ENCODE measurements at regions not wholly inside any gene's neighbourhood (a gene's known extent, or its start where the extent isn't known, plus 50 kb on each side); places are given as distances from the start of the nearest gene placed in this dataset.
"Not testable (repeated sequence)": the region's sequence is repeated elsewhere in the genome, so short reads cannot be mapped to it uniquely, and the experiment has no call there.

DNA sequence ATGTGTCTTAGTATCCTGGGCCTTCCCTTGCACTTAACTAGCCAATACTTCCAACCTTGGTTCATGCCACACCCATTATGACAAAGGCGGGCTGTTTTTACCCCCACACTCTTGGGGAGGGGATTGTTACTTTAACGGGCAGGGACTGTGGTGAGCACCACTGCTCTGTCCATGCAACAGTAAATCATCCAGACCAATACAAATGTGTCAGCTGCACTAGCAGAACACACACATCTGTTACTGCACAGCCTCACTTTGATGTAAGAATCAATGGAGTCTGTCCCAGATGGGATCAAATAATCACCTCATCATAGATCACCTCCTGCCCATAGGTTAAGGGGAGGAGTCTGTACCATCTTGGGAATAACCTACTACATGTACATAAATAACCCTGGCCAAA lies 58.1 kb downstream of the NPAP1 start:
- DNase-seq (ENCODE audit: low read depth in 2 of 2) = no peak

DNA sequence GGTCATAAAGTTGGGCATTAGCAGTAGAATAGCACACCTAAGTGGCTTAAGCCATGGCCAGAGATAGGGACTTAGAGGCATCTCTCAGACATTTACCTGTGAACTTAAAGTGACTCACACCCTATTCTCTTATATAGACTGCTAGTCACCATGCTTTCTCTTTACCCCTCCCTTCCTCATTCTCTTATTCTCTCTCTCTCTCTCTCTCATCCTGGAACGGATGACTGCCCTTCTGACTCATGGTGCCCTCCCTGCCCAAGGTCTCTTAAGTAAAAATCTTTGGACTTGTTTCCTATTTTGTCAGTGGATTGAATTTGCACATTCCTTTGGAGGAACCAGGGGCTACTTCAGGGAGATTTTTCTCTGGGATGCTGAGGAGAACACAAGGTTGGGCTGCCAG lies 58.8 kb downstream of the NPAP1 start:
- no peak for DNase-seq (ENCODE audit: low read depth in 2 of 2)

- DNase-seq (ENCODE audit: low read depth in 2 of 2) = no peak
Observed at GRCh38 chr15:24745290-24745689, 69.7 kb downstream of the NPAP1 start.

- no peak for DNase-seq (ENCODE audit: low read depth in 2 of 2)
Observed at GRCh38 chr15:24746094-24746493, 70.5 kb downstream of the NPAP1 start.

DNA sequence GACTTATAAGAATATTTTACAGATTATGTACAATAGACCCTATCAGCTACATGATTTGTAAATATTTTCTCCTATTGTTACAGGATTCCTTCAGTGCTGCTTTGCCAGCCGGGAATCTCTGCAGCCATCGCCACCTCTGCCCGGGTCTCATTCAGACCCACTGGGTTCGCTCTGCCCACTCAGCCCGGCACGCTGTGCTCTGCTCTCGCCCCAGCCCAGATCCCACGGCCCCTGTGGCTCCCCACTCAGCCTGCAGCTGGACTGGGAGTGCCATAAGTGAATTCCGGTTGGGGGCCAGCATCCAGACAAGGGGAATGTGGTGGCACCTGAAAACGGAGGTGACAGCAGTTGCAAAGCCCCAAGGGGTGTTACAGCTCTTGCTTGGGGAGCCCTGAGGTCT lies 71.8 kb downstream of the NPAP1 start:
- no peak for DNase-seq (ENCODE audit: low read depth in 2 of 2)

- no peak for DNase-seq (ENCODE audit: low read depth in 2 of 2)
Observed at GRCh38 chr15:24748812-24749439, 73.4 kb downstream of the NPAP1 start.

DNA sequence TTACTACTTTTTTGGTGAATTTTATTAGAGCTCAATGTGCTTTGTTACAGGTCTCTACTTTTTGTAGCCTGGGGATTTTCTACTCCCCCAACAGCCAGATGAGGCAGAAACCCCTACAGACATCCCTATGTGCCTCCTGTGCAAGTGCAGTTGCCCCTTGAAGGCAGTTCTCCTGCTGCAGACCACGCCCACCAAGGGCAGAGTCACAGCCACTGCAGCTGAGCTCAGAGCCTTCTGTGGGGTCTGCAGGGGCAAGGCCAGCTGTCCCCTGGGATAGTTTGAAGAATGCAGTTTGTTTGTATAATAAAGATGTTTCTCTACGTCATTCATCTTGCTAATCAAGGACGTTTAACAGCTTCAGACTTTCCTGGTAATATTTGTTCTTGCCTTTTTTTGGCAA lies 76.8 kb downstream of the NPAP1 start:
- no peak for DNase-seq (ENCODE audit: low read depth in 2 of 2)

GRCh38 chr15:24756101-24756500 lies 80.5 kb downstream of the NPAP1 start:
- no peak for DNase-seq (ENCODE audit: low read depth in 2 of 2)

- DNase-seq (ENCODE audit: low read depth in 2 of 2) = no peak
Observed at GRCh38 chr15:24760066-24760465, 84.5 kb downstream of the NPAP1 start.

- no peak for DNase-seq (ENCODE audit: low read depth in 2 of 2)
Observed at GRCh38 chr15:24761704-24762302, 86.2 kb downstream of the NPAP1 start.

- no peak for DNase-seq (ENCODE audit: low read depth in 2 of 2)
Observed at GRCh38 chr15:24763891-24764290, 88.3 kb downstream of the NPAP1 start.

DNA sequence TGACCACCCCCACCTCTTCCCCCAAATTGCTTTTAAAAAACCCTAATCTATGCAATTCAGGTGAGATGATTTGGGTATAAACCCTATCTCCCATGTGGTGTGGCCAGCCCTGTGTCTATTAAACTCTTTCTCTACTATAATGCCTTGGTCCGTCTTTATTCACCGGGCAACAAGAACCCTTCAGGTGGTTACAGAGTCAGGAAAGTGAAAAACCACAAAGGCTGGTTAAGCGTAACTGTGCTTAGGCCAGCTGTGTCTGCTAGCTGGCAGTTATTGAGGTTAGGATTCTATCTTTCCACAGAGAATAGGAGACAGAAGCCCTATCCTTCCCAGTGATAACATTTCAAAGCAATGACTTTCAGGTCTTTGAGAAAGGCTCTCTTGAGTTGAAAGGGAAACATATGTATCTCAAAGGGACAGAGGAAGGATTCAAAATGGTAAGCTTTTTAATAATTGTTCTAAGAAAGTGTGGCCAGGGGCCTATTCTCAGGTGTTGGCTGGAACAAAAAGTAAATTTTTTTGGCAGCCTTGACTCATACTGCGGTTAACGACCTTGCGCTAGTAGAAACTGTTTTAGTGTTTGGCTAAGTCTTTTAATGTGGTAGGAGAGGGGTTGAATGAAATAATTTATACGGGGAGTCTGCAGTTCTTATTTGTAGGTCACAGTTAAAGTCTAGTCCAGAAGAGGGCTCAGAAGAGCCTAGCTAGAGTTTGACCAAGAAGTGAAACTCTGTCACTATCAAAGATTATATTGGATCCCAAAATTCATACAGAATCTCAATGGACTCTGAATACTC lies 89.0 kb downstream of the NPAP1 start:
- no peak for DNase-seq (ENCODE audit: low read depth in 2 of 2)

DNA sequence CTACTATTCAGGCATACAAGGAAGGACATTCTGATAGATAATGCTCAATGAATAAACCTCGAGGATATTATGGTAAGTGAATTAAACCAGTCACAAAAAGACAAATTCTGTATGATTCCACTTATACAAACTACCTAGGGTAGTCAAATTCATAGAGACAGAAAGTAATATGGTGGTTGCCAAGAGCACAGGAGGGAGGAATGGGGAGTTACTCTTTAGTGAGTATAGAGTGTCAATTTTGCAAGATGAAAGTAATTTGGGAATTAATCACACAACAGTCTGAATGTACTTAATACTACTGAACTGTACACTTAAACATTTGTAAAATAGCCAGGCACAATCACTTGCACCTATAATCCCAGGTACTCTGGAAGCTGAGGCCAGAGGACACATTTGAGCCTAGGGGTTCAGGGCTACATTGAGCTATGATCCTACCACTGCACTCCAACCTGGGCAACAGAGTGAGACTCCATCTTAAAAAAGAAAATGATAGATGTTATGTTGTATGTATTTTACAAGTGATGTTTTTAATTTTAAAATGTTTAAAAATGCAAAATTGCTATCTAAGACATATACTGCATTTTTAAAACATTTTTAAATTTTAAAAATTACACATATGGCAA lies 91.0 kb downstream of the NPAP1 start:
- DNase-seq (ENCODE audit: low read depth in 2 of 2) = no peak

DNA sequence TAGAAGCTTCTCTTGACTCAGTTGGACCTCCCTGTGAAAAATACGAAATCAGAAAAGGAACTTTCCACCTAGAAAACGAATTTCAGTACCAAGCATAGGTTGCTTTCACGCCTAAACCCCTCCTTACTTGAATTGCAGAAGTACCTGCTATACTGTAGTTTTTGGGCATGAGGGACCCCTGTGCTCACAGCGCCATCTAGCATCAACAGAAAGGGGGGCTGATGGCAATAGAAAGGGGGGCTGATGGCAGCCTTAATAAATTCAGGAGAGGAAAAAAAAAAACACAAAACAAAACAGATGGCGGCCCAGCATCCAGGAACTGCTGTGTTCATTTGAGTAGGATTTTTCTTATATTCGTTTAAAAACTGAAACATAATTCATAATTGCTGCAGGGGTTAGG lies 96.7 kb downstream of the NPAP1 start:
- DNase-seq (ENCODE audit: low read depth in 2 of 2) = no peak

DNA sequence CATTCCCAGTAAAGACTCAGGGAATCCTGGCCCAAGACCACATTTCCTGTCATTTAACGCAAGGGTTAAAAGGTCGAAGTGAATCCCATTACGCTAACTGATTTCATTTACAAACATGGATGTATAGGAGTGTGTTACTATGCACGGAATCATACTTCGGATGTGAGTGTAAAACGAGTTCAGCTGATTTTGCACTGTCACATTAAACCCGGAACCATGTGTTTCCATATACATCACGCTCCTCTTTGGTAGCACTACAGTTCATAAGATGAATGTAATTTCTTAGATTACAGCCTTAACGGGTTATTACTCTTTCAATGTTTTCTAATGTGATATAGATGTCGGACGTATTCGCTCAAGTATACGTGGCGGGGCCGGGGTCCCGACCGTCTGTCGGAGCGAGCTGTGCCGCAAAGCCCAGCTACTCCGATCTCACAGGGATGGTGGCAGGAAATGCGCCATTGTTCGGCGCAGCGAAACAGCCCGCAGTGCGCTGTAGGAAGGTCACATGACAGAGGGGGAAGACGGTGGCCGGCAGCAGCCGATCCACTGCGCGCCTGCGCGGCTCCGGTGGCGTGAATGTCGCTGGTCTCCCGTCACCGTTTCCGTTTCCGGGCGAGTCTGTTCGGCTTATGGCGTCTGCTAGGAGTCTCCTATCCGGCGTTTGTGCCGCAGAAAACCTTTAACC lies 97.3 kb downstream of the NPAP1 start:
- DNase-seq (ENCODE audit: low read depth in 2 of 2) = peak; percentile 53 to 55

DNA sequence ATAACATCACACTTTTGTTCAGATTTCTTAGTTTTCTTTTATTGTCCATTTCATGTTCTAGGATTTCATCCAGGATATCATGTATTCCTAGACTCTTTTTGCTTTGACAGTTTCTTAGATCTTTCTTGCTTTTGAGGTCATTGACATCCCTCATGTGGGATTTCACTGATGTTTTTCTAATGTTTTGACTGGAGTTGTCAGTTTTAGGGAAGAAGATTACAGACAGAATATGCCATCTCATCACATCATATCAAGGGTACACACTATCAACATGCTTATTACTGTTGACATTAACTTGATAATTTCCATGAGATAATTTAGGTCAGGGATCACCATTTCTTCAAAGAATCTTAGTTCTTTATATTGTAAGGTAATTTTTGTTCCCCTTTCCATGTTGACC lies 101.7 kb downstream of the NPAP1 start:
- no peak for DNase-seq (ENCODE audit: low read depth in 2 of 2)

DNA sequence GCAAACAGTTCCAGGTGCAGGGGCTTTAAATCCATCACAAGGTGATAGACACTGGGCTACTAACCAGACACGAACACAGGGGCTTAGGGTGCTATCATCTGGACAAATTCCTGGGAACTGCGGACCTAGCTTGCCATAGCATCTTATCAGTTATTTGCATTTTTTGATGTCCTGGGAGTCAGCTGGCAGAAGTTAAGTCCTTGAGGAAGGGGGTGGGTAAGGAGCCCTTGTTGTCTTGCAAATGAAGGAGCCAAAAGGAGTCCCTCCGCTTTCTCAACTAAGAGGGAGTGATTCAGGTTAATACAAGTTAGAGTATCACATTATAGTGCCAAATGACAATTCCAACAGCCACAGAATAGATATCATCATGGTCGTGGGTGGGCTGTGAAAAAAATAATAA lies 108.9 kb downstream of the NPAP1 start:
- DNase-seq (ENCODE audit: low read depth in 2 of 2) = no peak

DNA sequence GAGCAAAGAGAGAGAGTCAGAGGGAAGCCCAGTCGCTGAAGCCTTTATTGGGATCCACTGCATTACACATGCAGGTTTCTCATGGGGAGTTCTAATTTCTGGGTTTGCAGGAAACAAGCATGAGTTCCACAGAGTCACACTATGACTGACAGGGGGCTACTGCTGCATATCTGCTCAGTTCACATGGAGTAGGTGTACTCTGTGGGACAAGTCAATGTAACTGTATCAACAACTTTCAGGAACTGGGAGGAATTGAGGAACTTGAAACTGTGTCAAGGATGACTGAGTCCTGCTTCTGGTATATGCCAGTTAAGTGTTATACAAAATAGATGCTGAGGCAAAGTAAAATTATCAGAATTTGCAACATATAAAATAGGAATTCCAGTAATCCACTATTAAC lies 110.8 kb downstream of the NPAP1 start:
- DNase-seq (ENCODE audit: low read depth in 2 of 2) = no peak

- not testable (repeated sequence) for DNase-seq (ENCODE audit: low read depth in 2 of 2)
Observed at GRCh38 chr15:24802624-24803023, 127.0 kb downstream of the NPAP1 start.

DNA sequence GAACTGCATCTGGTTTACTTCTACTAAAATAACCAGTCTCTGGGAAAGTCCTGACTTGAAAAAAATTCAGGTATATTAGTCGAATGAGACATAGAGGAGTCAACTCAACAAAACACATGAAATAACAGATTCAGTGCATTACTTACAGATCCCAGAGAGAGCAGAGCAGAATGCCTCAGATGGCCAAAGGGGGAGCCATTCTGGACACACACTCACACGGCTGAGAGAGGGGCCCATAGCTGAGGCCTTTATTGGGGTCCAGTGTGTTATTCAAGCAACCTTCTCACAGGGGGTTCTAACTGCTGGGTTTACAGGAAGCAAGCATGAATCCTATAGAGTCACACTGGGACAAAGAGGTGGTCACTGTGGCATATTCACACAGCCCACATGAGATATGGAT lies 135.1 kb upstream of the SNRPN start:
- DNase-seq (ENCODE audit: low read depth in 2 of 2) = no peak

DNA sequence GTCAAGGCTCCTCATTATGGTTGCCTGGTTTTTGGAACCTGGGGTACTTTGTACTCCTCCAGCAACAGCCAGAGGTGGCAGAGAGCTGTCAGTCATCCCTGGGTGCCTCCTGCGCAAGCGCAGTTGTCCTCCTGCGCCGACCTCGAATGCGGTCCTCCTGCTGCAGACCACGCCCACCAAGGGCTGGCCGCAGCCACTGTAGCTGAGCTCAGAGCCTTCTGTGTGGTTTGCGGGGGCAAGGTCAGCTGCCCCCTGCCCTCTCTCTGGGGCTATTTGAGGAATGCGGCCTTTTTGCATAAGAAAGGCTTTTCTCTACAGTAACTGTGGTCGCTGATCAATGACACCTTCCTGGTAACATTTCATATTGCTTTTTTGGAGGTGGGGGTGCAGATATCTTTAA lies 131.3 kb upstream of the SNRPN start:
- no peak for DNase-seq (ENCODE audit: low read depth in 2 of 2)

- DNase-seq (ENCODE audit: low read depth in 2 of 2) = no peak
Observed at GRCh38 chr15:24832282-24832681, 122.5 kb upstream of the SNRPN start.

Data from fibroblast of skin of left biceps (primary cell).